Lower lobe of right lung (tissue), 2 donors: ENCODE measurements at regions not wholly inside any gene's neighbourhood (a gene's known extent, or its start where the extent isn't known, plus 50 kb on each side); places are given as distances from the start of the nearest gene placed in this dataset.

Experiments used
- ATAC-seq, 2 donors: fragments of 200-7000 bp; cut with Tn5 transposase; one replicate each; pipeline ENCODE4 v1.9.1; 2020 to 2022; ENCODE audit warnings: mild to moderate bottlenecking in 2 of 2, moderate library complexity in 2 of 2
- DNase-seq: peaks from one replicate; pipeline ENCODE4 v3.0.0-alpha.2; 2020
- H3K27ac ChIP-seq: fragments of 200-600 bp; one replicate; pipeline ENCODE4 v1.8.0; 2022
- H3K27me3 ChIP-seq: fragments of 200-600 bp; one replicate; pipeline ENCODE4 v1.8.0; 2022; ENCODE audit warnings: low read depth
- H3K36me3 ChIP-seq: fragments of 200-600 bp; one replicate; pipeline ENCODE4 v1.8.0; 2022; ENCODE audit warnings: mild to moderate bottlenecking
- H3K4me1 ChIP-seq: fragments of 200-600 bp; one replicate; pipeline ENCODE4 v1.8.0; 2022
- H3K4me3 ChIP-seq: fragments of 200-600 bp; one replicate; pipeline ENCODE4 v1.8.0; 2022; ENCODE audit warnings: mild to moderate bottlenecking
- H3K9me3 ChIP-seq: fragments of 200-600 bp; one replicate; pipeline ENCODE4 v1.8.0; 2022
- intact Hi-C: fragments of 100-400 bp; cut with DNase I; formaldehyde crosslinking; loops from one replicate; pipeline ENCODE4 v1.11.0; 2022
- TF ChIP-seq, protein P1 (sequence below): fragments of 200-600 bp; IDR thresholded peaks from one replicate; pipeline ENCODE4 v1.8.0; 2022; ENCODE audit warnings: antibody characterized with exemption, mild to moderate bottlenecking
- donor health status: DM: no; HTN: yes; CAD: no; lungs with severe emphysema.

DNA sequence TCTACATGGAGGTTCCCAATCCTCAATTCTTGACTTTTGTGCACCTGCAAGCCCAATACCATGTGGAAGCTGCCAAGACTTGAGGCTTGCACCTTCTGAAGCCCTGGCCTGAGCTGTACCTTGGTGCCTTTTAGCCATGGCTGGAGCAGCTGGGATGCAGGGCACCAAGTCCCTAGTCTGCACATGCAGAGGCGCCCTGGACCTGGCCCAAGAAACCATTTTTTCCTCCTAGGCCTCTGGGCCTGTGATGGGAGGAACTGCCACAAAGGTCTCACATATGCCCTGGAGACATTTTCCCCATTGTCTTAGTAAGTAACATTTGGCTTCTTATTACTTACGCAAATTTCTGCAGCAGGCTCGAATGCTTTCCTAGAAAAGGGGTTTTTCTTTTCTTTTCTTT lies 431.9 kb upstream of the ANO5 start:
- H3K4me1 ChIP-seq, result no peaks in the 10 kb centered on the region
- TF ChIP-seq, protein P1, sequence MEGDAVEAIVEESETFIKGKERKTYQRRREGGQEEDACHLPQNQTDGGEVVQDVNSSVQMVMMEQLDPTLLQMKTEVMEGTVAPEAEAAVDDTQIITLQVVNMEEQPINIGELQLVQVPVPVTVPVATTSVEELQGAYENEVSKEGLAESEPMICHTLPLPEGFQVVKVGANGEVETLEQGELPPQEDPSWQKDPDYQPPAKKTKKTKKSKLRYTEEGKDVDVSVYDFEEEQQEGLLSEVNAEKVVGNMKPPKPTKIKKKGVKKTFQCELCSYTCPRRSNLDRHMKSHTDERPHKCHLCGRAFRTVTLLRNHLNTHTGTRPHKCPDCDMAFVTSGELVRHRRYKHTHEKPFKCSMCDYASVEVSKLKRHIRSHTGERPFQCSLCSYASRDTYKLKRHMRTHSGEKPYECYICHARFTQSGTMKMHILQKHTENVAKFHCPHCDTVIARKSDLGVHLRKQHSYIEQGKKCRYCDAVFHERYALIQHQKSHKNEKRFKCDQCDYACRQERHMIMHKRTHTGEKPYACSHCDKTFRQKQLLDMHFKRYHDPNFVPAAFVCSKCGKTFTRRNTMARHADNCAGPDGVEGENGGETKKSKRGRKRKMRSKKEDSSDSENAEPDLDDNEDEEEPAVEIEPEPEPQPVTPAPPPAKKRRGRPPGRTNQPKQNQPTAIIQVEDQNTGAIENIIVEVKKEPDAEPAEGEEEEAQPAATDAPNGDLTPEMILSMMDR, result no peak
- no peak overlapping the region for H3K27ac ChIP-seq
- no peak overlapping the region for H3K4me3 ChIP-seq
- no peak for DNase-seq
- ATAC-seq, result no peak
- no peaks in the 10 kb centered on the region for H3K36me3 ChIP-seq
- H3K27me3 ChIP-seq, result no peaks in the 10 kb centered on the region
- intact Hi-C loops, result no loop called here
- H3K9me3 ChIP-seq, result peaks cover 9% of the 10 kb centered on the region

DNA sequence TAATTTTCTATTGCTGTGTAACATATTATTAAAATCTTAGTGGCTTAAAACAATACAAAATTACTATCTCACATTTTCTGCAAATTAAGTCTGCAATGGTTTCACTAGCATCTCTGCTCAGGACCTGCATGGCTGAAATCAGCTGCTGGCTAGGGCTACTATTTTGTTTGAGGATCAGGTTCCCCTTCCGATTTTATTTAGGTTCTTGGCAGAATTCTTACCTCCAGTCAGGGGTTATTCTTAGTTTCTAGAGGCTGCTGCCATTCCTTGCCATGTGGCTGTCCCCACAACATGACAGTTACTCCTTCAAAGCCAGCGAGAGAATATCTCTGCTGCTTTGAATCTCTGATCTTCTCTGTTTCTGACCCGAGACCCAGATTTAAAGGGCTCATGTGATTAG lies 424.5 kb upstream of the ANO5 start:
- TF ChIP-seq, protein P1, result no peak
- H3K27me3 ChIP-seq, result no peaks in the 10 kb centered on the region
- H3K4me1 ChIP-seq, result no peaks in the 10 kb centered on the region
- ATAC-seq (no peak), DNase-seq (no peak)
- no peaks in the 10 kb centered on the region for H3K9me3 ChIP-seq
- no peaks in the 10 kb centered on the region for H3K36me3 ChIP-seq
- no peak overlapping the region for H3K4me3 ChIP-seq
- no peak overlapping the region for H3K27ac ChIP-seq
- intact Hi-C loops, result no loop called here

DNA sequence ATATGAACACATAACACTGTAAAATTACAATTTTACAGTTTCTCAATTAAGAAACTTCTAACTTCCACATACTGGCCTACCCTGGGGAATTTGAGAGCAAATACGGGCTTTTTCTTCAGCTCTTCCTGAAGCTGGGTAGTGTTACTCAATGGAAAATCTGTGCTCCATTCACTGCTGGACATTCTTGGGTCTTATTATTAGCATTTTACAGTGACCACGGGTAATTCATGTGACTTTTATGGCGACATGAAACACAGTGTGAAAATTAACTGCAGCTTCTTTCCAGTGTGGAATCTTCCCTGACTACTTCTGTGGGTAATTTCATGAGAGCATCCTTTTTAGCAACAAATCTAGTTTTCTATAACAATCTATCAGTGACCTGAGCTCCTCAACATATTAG lies 423.7 kb upstream of the ANO5 start:
- DNase-seq, result no peak
- Histone ChIP-seq H3K9me3 (peaks cover 2% of the 10 kb centered on the region), H3K4me1 (no peaks in the 10 kb centered on the region), H3K27me3 (no peaks in the 10 kb centered on the region), H3K36me3 (no peaks in the 10 kb centered on the region), H3K27ac (no peak overlapping the region), H3K4me3 (no peak overlapping the region)
- ATAC-seq, result no peak
- intact Hi-C loops, result no loop called here
- TF ChIP-seq, protein P1, result no peak

DNA sequence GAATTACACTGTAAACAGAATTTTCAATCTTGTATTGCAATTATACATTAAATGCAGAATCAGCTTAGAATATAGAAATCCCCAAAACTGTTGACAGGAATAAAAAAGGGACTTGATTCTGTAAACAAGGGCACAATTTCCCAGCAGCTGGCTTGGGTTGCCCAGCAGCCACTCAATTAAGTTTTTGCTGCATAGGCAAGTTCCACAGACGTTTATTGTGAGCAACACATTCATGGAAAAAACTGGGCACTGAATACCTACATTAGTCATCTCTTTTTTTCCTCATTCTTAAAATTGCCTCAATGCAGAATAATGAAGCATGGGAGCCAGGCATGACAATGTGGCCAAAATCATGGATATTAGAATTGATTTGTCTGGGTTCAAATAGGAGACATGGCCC lies 421.8 kb upstream of the ANO5 start:
- peaks cover 3% of the 10 kb centered on the region for H3K9me3 ChIP-seq
- no peaks in the 10 kb centered on the region for H3K4me1 ChIP-seq
- H3K4me3 ChIP-seq, result no peak overlapping the region
- TF ChIP-seq, protein P1, result no peak
- intact Hi-C loops, result no loop called here
- DNase-seq (no peak), ATAC-seq (no peak)
- no peaks in the 10 kb centered on the region for H3K27me3 ChIP-seq
- no peak overlapping the region for H3K27ac ChIP-seq
- no peaks in the 10 kb centered on the region for H3K36me3 ChIP-seq

DNA sequence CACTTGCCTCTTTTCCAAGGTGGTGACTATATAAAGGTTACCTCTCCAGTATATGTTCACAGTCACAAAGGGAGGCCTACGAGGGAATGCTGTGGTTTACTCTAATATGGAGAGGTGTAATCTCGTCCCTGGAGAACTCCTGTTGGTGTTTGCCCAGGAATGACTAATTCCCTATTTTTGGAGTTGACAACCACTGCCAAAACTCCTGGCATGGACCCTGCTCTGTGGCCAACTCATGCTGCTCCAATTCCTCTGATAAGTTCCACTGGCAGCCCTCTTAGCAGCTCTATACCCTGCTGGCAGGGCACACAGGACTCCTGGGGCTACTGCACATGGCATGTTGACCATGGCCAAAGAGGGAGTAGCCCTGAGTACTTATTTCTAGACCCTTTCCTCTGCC lies 418.7 kb upstream of the ANO5 start:
- DNase-seq (no peak), ATAC-seq (no peak)
- TF ChIP-seq, protein P1, result no peak
- Histone ChIP-seq H3K4me1 (no peaks in the 10 kb centered on the region), H3K27ac (no peak overlapping the region), H3K4me3 (no peak overlapping the region), H3K27me3 (no peaks in the 10 kb centered on the region), H3K36me3 (no peaks in the 10 kb centered on the region), H3K9me3 (peaks cover 3% of the 10 kb centered on the region)
- intact Hi-C loops, result no loop called here

DNA sequence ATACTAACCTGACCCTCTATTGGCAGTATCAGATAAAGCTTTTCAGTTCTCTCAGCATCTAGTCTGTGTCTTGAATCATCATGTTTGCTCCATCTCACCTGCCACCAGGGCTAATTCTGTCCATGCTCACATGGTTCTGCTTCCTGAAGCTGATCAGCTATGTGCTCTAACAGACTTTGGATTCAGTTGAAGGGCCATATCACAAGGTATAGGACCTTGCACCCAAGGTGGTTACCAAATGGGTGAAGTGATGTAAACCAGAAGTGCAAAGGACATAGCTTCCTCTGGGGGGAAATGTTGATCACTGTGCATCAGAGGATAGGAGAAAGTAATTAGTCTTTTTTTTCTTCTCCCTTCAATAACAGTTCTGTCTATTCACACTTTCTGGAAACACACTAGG lies 417.0 kb upstream of the ANO5 start:
- H3K4me3 ChIP-seq, result no peak overlapping the region
- ATAC-seq, result no peak
- H3K27me3 ChIP-seq, result no peaks in the 10 kb centered on the region
- no peaks in the 10 kb centered on the region for H3K4me1 ChIP-seq
- H3K9me3 ChIP-seq, result peaks cover 3% of the 10 kb centered on the region
- H3K36me3 ChIP-seq, result no peaks in the 10 kb centered on the region
- TF ChIP-seq, protein P1, result no peak
- no peak overlapping the region for H3K27ac ChIP-seq
- DNase-seq, result no peak
- intact Hi-C loops, result no loop called here
